ENCODE measurements at regions not wholly inside any gene's neighbourhood (a gene's known extent, or its start where the extent isn't known, plus 50 kb on each side); places are given as distances from the start of the nearest gene placed in this dataset.
"Not testable (repeated sequence)": the region's sequence is repeated elsewhere in the genome, so short reads cannot be mapped to it uniquely, and the experiment has no call there.

DNA sequence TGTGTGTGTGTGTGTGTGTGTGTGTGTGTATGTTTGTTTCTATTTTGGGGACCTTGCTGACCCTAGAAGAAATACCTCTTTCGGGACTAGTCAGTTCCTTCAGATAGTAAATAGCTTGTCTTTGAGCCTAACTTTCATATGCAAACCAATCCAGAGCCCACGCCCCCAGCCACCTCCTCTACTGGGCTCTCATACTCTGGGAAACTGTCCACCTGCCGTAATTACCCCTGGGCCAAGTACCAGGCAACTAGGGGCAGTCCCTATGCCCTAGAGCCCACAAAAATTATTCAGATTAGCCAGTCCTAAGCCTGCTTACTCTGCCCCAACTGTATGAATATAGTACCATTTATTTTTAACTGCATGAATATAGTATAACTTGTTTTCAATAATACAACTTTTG is 970.4 kb downstream of the EPHA4 start:
- POLR2A ChIA-PET (ENCODE audit: unreplicated experiment) = interaction anchor here (0.6 kb wide), 1 partner anchor 493 kb away, joined by 4 read pairs; no protein-coding TSS in a partner anchor
- Histone ChIP-seq H2AFZ (ENCODE audit: low read length) (no peak overlapping the region), H3K36me3 (ENCODE audit: low read depth, low read length) (no peaks in the 10 kb centered on the region), H3K27me3 (ENCODE audit: low read length) (no peaks in the 10 kb centered on the region), H3K4me2 (ENCODE audit: low read length) (no peak overlapping the region), H3K9me3 (ENCODE audit: low read length) (no peaks in the 10 kb centered on the region), H3K4me3 (ENCODE audit: low read length) (no peak overlapping the region), H3F3A (ENCODE audit: low read length, unreplicated experiment) (no peaks in the 10 kb centered on the region), H4K20me1 (ENCODE audit: low read length) (no peaks in the 10 kb centered on the region), H3K9ac (ENCODE audit: low read length) (no peak overlapping the region), H3K9me2 (replicated peaks; ENCODE audit: low read length) (no peaks in the 10 kb centered on the region), H3K27ac (ENCODE audit: low read length) (no peak overlapping the region), H3K79me2 (ENCODE audit: low read length) (no peaks in the 10 kb centered on the region), H3K4me1 (ENCODE audit: insufficient read depth, low read length) (peaks cover 5% of the 10 kb centered on the region; the same call in 1 of the 2 replicates)
- DNase-seq (no peak), ATAC-seq (no peak)
- intact Hi-C loops (cut with micrococcal nuclease) = no loop called here
- TF ChIP-seq EZH2 (IDR thresholded peaks at IDR 0.05; ENCODE audit: low read length, unreplicated experiment) = no peak
- TF ChIP-seq CTCF (conservative IDR thresholded peaks at IDR 0.05; ENCODE audit: low read depth, low read length) = no peak
- no peak for TF ChIP-seq EZH2phosphoT487 (IDR thresholded peaks at IDR 0.05; ENCODE audit: borderline replicate concordance, low read length)
- CTCF ChIA-PET = no interaction called here
- BruUV-seq (replicated peaks) = no TSS peak

- BruUV-seq (replicated peaks); H3K9me2 ChIP-seq (replicated peaks; ENCODE audit: low read length); H3K9ac ChIP-seq (ENCODE audit: low read length); ATAC-seq; CTCF ChIA-PET; POLR2A ChIA-PET (ENCODE audit: unreplicated experiment); H3K36me3 ChIP-seq (ENCODE audit: low read depth, low read length); DNase-seq; H3K27me3 ChIP-seq (ENCODE audit: low read length); H3K27ac ChIP-seq (ENCODE audit: low read length); H3K4me2 ChIP-seq (ENCODE audit: low read length); H3K79me2 ChIP-seq (ENCODE audit: low read length); H3K9me3 ChIP-seq (ENCODE audit: low read length); intact Hi-C loops (cut with micrococcal nuclease); H3K4me1 ChIP-seq (ENCODE audit: insufficient read depth, low read length); H3F3A ChIP-seq (ENCODE audit: low read length, unreplicated experiment); H4K20me1 ChIP-seq (ENCODE audit: low read length); H2AFZ ChIP-seq (ENCODE audit: low read length); H3K4me3 ChIP-seq (ENCODE audit: low read length): not testable (repeated sequence)
Observed at GRCh38 chr2:220613004-220613403, 959.1 kb downstream of the EPHA4 start.

- H3K4me1 ChIP-seq (ENCODE audit: insufficient read depth, low read length) = peaks cover 13% of the 10 kb centered on the region
- H2AFZ ChIP-seq (ENCODE audit: low read length) = no peak overlapping the region
- CTCF ChIA-PET = no interaction called here
- TF ChIP-seq CTCF (conservative IDR thresholded peaks at IDR 0.05; ENCODE audit: low read depth, low read length) = no peak
- no peak for TF ChIP-seq EZH2 (IDR thresholded peaks at IDR 0.05; ENCODE audit: low read length, unreplicated experiment)
- no peak for DNase-seq
- no peak overlapping the region for H3K9ac ChIP-seq (ENCODE audit: low read length)
- intact Hi-C loops (cut with micrococcal nuclease) = no loop called here
- BruUV-seq (replicated peaks) = no TSS peak
- no peaks in the 10 kb centered on the region for H3K36me3 ChIP-seq (ENCODE audit: low read depth, low read length)
- H3K4me2 ChIP-seq (ENCODE audit: low read length) = no peak overlapping the region
- H4K20me1 ChIP-seq (ENCODE audit: low read length) = no peaks in the 10 kb centered on the region
- H3F3A ChIP-seq (ENCODE audit: low read length, unreplicated experiment) = no peaks in the 10 kb centered on the region
- POLR2A ChIA-PET (ENCODE audit: unreplicated experiment) = no interaction called here
- no peaks in the 10 kb centered on the region for H3K9me2 ChIP-seq (replicated peaks; ENCODE audit: low read length)
- no peak for ATAC-seq
- H3K27me3 ChIP-seq (ENCODE audit: low read length) = no peaks in the 10 kb centered on the region
- H3K9me3 ChIP-seq (ENCODE audit: low read length) = no peaks in the 10 kb centered on the region
- H3K4me3 ChIP-seq (ENCODE audit: low read length) = no peak overlapping the region
- no peaks in the 10 kb centered on the region for H3K79me2 ChIP-seq (ENCODE audit: low read length)
- no peak overlapping the region for H3K27ac ChIP-seq (ENCODE audit: low read length)
Observed at GRCh38 chr2:220614064-220614463, 958.0 kb downstream of the EPHA4 start.
